ENCODE measurements at regions not wholly inside any gene's neighbourhood (a gene's known extent, or its start where the extent isn't known, plus 50 kb on each side); places are given as distances from the start of the nearest gene placed in this dataset.

DNA sequence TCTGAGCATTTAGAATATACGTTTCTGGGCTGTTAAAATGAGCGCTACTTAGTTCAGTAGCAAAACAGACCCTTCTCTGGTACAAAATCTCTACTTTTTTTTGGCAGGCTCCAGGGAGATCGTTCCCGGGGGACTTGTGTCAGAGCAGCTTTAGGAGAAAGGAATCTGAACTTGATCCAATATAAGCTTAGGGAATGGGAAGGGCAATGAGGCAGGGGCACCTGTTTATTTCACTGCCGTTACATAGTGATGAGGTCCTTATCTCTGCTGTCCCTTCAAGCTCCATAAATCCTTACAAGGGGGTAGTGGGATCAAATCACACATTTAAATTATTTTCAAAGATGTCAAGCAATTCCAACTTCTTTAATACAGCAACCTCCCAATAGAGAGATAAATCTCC lies 128.7 kb upstream of the BNIP2 start:
- TF ChIP-seq, protein P1, sequence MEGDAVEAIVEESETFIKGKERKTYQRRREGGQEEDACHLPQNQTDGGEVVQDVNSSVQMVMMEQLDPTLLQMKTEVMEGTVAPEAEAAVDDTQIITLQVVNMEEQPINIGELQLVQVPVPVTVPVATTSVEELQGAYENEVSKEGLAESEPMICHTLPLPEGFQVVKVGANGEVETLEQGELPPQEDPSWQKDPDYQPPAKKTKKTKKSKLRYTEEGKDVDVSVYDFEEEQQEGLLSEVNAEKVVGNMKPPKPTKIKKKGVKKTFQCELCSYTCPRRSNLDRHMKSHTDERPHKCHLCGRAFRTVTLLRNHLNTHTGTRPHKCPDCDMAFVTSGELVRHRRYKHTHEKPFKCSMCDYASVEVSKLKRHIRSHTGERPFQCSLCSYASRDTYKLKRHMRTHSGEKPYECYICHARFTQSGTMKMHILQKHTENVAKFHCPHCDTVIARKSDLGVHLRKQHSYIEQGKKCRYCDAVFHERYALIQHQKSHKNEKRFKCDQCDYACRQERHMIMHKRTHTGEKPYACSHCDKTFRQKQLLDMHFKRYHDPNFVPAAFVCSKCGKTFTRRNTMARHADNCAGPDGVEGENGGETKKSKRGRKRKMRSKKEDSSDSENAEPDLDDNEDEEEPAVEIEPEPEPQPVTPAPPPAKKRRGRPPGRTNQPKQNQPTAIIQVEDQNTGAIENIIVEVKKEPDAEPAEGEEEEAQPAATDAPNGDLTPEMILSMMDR (conservative IDR thresholded peaks at IDR 0.05) = no peak
- no peak for TF ChIP-seq ZFX (IDR thresholded peaks at IDR 0.05)
